NB4 (cell line): ENCODE measurements at regions not wholly inside any gene's neighbourhood (a gene's known extent, or its start where the extent isn't known, plus 50 kb on each side); places are given as distances from the start of the nearest gene placed in this dataset.
"Not testable (repeated sequence)": the region's sequence is repeated elsewhere in the genome, so short reads cannot be mapped to it uniquely, and the experiment has no call there.

Experiments
- DNase-seq: peaks from one replicate; pipeline ENCODE4 v3.0.0; 2010; ENCODE audit warnings: low read depth
- H3K4me3 ChIP-seq: one replicate; pipeline ENCODE4 v1.5.1; 2011; ENCODE audit warnings: mild to moderate bottlenecking, low read depth, low read length, moderate library complexity
- MAX ChIP-seq: IDR thresholded peaks from 2 replicates; pipeline ENCODE4 v1.6.1; 2011; ENCODE audit warnings: low read depth, low read length
- MYC ChIP-seq: IDR thresholded peaks from 2 replicates; pipeline ENCODE4 v1.6.1; 2011; ENCODE audit warnings: low read depth, low read length
- POLR2A ChIP-seq: IDR thresholded peaks from 2 replicates; pipeline ENCODE4 v1.6.1; 2011; ENCODE audit warnings: mild to moderate bottlenecking; ENCODE audit not compliant: insufficient read length; ENCODE audit errors: extremely low read depth
- TF ChIP-seq, protein P1 (sequence below): IDR thresholded peaks from one replicate; pipeline ENCODE4 v1.5.1; 2012; ENCODE audit warnings: low read depth, low read length

DNA sequence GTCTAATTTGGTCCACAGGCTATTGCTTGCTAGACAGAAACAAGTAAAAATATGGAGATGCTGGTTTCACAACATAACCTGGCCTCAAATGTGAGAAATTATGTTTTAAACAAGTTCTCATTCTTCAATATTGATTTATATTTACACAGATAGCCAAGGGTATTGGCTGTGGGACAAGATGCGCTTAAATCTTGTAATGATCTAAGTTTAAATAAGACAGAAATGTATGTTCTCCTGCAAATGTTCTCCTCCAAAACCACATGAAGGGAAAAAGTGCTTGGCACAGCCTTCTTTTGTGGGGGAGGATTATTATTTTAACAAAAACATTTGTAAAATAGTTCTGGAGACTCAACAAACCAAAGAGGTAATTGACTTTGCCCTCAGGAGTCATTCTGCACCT, 356.0 kb downstream of the DMAC1 start:
- no peak for DNase-seq
- TF ChIP-seq POLR2A (no peak), MAX (no peak), MYC (no peak)
- TF ChIP-seq, protein P1, sequence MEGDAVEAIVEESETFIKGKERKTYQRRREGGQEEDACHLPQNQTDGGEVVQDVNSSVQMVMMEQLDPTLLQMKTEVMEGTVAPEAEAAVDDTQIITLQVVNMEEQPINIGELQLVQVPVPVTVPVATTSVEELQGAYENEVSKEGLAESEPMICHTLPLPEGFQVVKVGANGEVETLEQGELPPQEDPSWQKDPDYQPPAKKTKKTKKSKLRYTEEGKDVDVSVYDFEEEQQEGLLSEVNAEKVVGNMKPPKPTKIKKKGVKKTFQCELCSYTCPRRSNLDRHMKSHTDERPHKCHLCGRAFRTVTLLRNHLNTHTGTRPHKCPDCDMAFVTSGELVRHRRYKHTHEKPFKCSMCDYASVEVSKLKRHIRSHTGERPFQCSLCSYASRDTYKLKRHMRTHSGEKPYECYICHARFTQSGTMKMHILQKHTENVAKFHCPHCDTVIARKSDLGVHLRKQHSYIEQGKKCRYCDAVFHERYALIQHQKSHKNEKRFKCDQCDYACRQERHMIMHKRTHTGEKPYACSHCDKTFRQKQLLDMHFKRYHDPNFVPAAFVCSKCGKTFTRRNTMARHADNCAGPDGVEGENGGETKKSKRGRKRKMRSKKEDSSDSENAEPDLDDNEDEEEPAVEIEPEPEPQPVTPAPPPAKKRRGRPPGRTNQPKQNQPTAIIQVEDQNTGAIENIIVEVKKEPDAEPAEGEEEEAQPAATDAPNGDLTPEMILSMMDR = no peak
- no peak overlapping the region for H3K4me3 ChIP-seq

DNA sequence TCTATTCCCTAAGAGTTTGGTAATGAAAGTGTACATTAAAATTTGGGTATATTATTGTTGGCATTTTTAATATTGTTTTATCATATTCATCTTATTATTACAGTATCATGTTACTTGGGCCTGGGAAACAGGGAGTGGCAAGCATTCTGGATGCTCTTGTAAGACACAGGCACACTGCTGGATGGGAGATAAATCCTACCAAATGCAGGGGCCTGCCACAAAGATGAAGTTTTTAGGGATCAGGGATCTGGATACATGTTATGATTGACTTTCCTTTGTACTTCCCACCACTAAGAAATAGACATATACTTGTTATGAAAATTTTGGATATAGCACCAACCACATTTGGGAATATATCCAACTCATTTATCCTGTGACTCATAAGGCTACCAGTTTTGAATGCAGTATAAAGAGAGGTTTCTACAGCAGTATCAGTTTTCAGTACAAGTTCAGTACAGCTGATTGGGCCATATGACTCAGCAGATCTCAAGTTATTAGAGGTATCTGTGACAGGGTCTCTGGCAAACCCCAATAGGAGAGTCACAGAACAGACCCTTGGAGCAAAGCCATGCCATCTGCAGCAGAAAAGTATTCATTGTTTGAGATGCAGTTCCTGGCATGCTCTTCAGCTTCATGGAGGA, 360.1 kb downstream of the DMAC1 start:
- H3K4me3 ChIP-seq = no peak overlapping the region
- TF ChIP-seq MAX (no peak), MYC (no peak), POLR2A (no peak)
- TF ChIP-seq, protein P1 = no peak
- no peak for DNase-seq

DNA sequence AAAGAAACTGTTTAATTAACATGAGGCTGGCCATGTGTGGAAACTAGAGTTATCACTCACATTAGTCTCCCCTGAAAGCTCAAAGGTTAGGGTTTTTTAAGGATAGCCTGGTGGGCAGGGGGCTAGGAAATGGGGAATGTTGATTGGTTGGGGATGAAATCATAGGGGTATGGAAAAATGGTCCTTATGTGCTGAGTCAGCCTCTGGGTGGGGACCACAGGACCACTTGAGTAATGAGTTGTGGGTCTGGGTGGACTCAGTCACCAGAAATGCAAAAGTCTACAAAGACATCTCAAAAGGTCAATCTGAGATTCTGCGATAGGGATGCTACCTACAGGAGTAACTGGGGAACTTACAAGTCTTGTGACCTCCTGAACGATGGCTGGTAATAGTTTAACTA, 362.8 kb downstream of the DMAC1 start:
- no peak for DNase-seq
- H3K4me3 ChIP-seq = no peak overlapping the region
- TF ChIP-seq, protein P1 = no peak
- TF ChIP-seq POLR2A (no peak), MYC (no peak), MAX (no peak)

GRCh38 chr9:7433508-7434292, 365.9 kb downstream of the DMAC1 start:
- TF ChIP-seq, protein P1 = no peak
- no peak for TF ChIP-seq MYC
- TF ChIP-seq MAX = no peak
- TF ChIP-seq POLR2A = no peak
- DNase-seq = no peak
- H3K4me3 ChIP-seq = no peak overlapping the region

- no peak overlapping the region for H3K4me3 ChIP-seq
- TF ChIP-seq POLR2A (no peak), MAX (no peak), MYC (no peak)
- TF ChIP-seq, protein P1 = no peak
- DNase-seq = no peak
These were observed 366.6 kb downstream of the DMAC1 start for GRCh38 chr9:7432989-7433388.

GRCh38 chr9:7417397-7417796, 382.2 kb downstream of the DMAC1 start:
- H3K4me3 ChIP-seq, DNase-seq: not testable (repeated sequence)
